Caco-2 (cell line): ENCODE measurements at regions not wholly inside any gene's neighbourhood (a gene's known extent, or its start where the extent isn't known, plus 50 kb on each side); places are given as distances from the start of the nearest gene placed in this dataset.

ENCODE experiments used
- BruUV-seq: library from RNA; stranded (reverse); fragments of 400-500 nt; replicated peaks from 2 replicates; lab custom pipeline; 2021; lab: Mats Ljungman, UMichigan
- CTCF ChIA-PET: fragments of 300-600 bp; sonication (Branson Sonifier 250); formaldehyde crosslinking; loops from one replicate; lab custom pipeline; 2022; ENCODE audit warnings: antibody characterized with exemption; lab: Charles Lee
- POLR2A ChIA-PET: fragments of 300-600 bp; sonication (Branson Sonifier 250); formaldehyde crosslinking; loops from one replicate; lab custom pipeline; 2022; ENCODE audit warnings: antibody characterized with exemption; lab: Charles Lee
- DNase-seq, 2 experiments: peaks; one replicate each; pipeline versions ENCODE4 v3.0.0 to v3.0.0-alpha.2; 2020 to 2022
- H3K27me3 ChIP-seq: replicated peaks from 2 replicates; pipeline ENCODE4 v1.6.0; 2011; ENCODE audit warnings: low read length; ENCODE audit not compliant: control insufficient read depth, insufficient read depth
- H3K36me3 ChIP-seq: 2 replicates; pipeline ENCODE4 v1.5.1; 2011; ENCODE audit warnings: low read length; ENCODE audit not compliant: control insufficient read depth, insufficient read depth
- H3K4me1 ChIP-seq: fragments of 250-450 bp; sonication (Bioruptor Pico); 2 replicates; pipeline ENCODE4 v1.5.1; 2020; ENCODE audit warnings: mild to moderate bottlenecking
- H3K4me3 ChIP-seq: 2 replicates; pipeline ENCODE4 v1.5.1; 2011; ENCODE audit warnings: low read depth, mild to moderate bottlenecking, control low read depth, low read length
- H3K9me3 ChIP-seq: fragments of 250-450 bp; sonication (Bioruptor Pico); 2 replicates; pipeline ENCODE4 v1.5.1; 2020; ENCODE audit warnings: mild to moderate bottlenecking, moderate library complexity
- H3K27ac Mint-ChIP-seq: one replicate; pipeline ENCODE4 v1.8.0; 2022; ENCODE audit warnings: mixed read lengths; ENCODE audit not compliant: unreplicated experiment
- H3K27me3 Mint-ChIP-seq: one replicate; pipeline ENCODE4 v1.8.0; 2022; ENCODE audit warnings: mixed read lengths; ENCODE audit not compliant: insufficient read depth, unreplicated experiment
- H3K36me3 Mint-ChIP-seq: one replicate; pipeline ENCODE4 v1.8.0; 2022; ENCODE audit warnings: mild to moderate bottlenecking, mixed read lengths; ENCODE audit not compliant: insufficient read depth, unreplicated experiment
- H3K4me1 Mint-ChIP-seq: one replicate; pipeline ENCODE4 v1.8.0; 2022; ENCODE audit warnings: low read depth, mixed read lengths; ENCODE audit not compliant: unreplicated experiment
- H3K4me3 Mint-ChIP-seq: one replicate; pipeline ENCODE4 v1.8.0; 2022; ENCODE audit warnings: mild to moderate bottlenecking, moderate library complexity, mixed read lengths; ENCODE audit not compliant: unreplicated experiment
- H3K9me3 Mint-ChIP-seq: one replicate; pipeline ENCODE4 v1.8.0; 2022; ENCODE audit warnings: mixed read lengths; ENCODE audit not compliant: unreplicated experiment
- CTCF ChIP-seq, 2 experiments: fragments of 200-600 bp in 1 of 2; IDR thresholded peaks; 1 replicate in 1 of 2; 2 replicates in 1 of 2; pipeline versions ENCODE4 v1.5.1 to v1.8.0; 2011 to 2022; ENCODE audit warnings: antibody characterized with exemption in 1 of 2, control low read depth in 1 of 2, inconsistent platforms in 1 of 2, low read depth in 1 of 2, low read length in 1 of 2, mild to moderate bottlenecking in 1 of 2, moderate library complexity in 1 of 2; ENCODE audit not compliant: insufficient read depth in 1 of 2, severe bottlenecking in 1 of 2, unreplicated experiment in 1 of 2
- intact Hi-C: fragments of 100-400 bp; cut with micrococcal nuclease; formaldehyde crosslinking; loops from one replicate; pipeline ENCODE4 v1.10.0; 2022; ENCODE audit not compliant: unreplicated experiment

- ChIA-PET POLR2A (no interaction called here), CTCF (no interaction called here)
- BruUV-seq: no TSS peak
These were observed 186.9 kb upstream of the CNTN1 start for GRCh38 chr12:40505327-40505726.

GRCh38 chr12:40508421-40508820, 183.8 kb upstream of the CNTN1 start:
- no TSS peak for BruUV-seq
- H3K9me3 Mint-ChIP-seq: no peaks in the 10 kb centered on the region

More at GRCh38 chr12:40505327-40505726, 186.9 kb upstream of the CNTN1 start:
- Histone ChIP-seq H3K36me3 (no peaks in the 10 kb centered on the region), H3K9me3 (no peaks in the 10 kb centered on the region; the same call in 1 of the 2 replicates), H3K27me3 (no peaks in the 10 kb centered on the region), H3K4me1 (no peaks in the 10 kb centered on the region), H3K4me3 (no peak overlapping the region)
- no peaks in the 10 kb centered on the region for H3K9me3 Mint-ChIP-seq
- no peak overlapping the region for H3K4me3 Mint-ChIP-seq
- no peaks in the 10 kb centered on the region for H3K27me3 Mint-ChIP-seq
- no peaks in the 10 kb centered on the region for H3K36me3 Mint-ChIP-seq
- no peak for DNase-seq
- no peaks in the 10 kb centered on the region for H3K4me1 Mint-ChIP-seq
- no peak for TF ChIP-seq CTCF (IDR thresholded peaks at IDR 0.05; ENCODE audit: insufficient read depth in 1 of 2, low read depth in 1 of 2, low read length in 1 of 2, severe bottlenecking in 1 of 2, unreplicated experiment in 1 of 2)
- intact Hi-C loops: no loop called here
- H3K27ac Mint-ChIP-seq: no peak overlapping the region

GRCh38 chr12:40511341-40511740, 180.9 kb upstream of the CNTN1 start:
- TF ChIP-seq CTCF (IDR thresholded peaks at IDR 0.05; ENCODE audit: insufficient read depth in 1 of 2, low read depth in 1 of 2, low read length in 1 of 2, severe bottlenecking in 1 of 2, unreplicated experiment in 1 of 2): no peak
- Histone ChIP-seq H3K4me1 (no peaks in the 10 kb centered on the region), H3K9me3 (no peaks in the 10 kb centered on the region), H3K36me3 (no peaks in the 10 kb centered on the region), H3K4me3 (no peak overlapping the region), H3K27me3 (no peaks in the 10 kb centered on the region)
- CTCF ChIA-PET: no interaction called here
- H3K9me3 Mint-ChIP-seq: no peaks in the 10 kb centered on the region
- no peaks in the 10 kb centered on the region for H3K36me3 Mint-ChIP-seq
- H3K4me1 Mint-ChIP-seq: no peaks in the 10 kb centered on the region
- H3K27me3 Mint-ChIP-seq: no peaks in the 10 kb centered on the region
- no TSS peak for BruUV-seq
- no peak overlapping the region for H3K4me3 Mint-ChIP-seq
- no peak overlapping the region for H3K27ac Mint-ChIP-seq
- intact Hi-C loops: no loop called here
- POLR2A ChIA-PET: no interaction called here
- DNase-seq: no peak

More at GRCh38 chr12:40508421-40508820, 183.8 kb upstream of the CNTN1 start:
- Histone ChIP-seq H3K4me3 (no peak overlapping the region), H3K36me3 (no peaks in the 10 kb centered on the region), H3K27me3 (no peaks in the 10 kb centered on the region), H3K9me3 (no peaks in the 10 kb centered on the region), H3K4me1 (no peaks in the 10 kb centered on the region)
- H3K4me1 Mint-ChIP-seq: no peaks in the 10 kb centered on the region
- ChIA-PET CTCF (no interaction called here), POLR2A (no interaction called here)
- H3K36me3 Mint-ChIP-seq: no peaks in the 10 kb centered on the region
- H3K27ac Mint-ChIP-seq: no peak overlapping the region
- H3K27me3 Mint-ChIP-seq: no peaks in the 10 kb centered on the region
- no peak overlapping the region for H3K4me3 Mint-ChIP-seq
- no peak for DNase-seq
- no peak for TF ChIP-seq CTCF (IDR thresholded peaks at IDR 0.05; ENCODE audit: insufficient read depth in 1 of 2, low read depth in 1 of 2, low read length in 1 of 2, severe bottlenecking in 1 of 2, unreplicated experiment in 1 of 2)
- intact Hi-C loops: no loop called here
